GM19467 (cell line): ENCODE measurements at regions not wholly inside any gene's neighbourhood (a gene's known extent, or its start where the extent isn't known, plus 50 kb on each side); places are given as distances from the start of the nearest gene placed in this dataset.
"Not testable (repeated sequence)": the region's sequence is repeated elsewhere in the genome, so short reads cannot be mapped to it uniquely, and the experiment has no call there.

Source experiments
- ATAC-seq: cut with Tn5 transposase; IDR thresholded peaks from one replicate; pipeline ENCODE4 v1.9.1; 2021; ENCODE audit warnings: mild to moderate bottlenecking, moderate library complexity; ENCODE audit not compliant: unreplicated experiment

DNA sequence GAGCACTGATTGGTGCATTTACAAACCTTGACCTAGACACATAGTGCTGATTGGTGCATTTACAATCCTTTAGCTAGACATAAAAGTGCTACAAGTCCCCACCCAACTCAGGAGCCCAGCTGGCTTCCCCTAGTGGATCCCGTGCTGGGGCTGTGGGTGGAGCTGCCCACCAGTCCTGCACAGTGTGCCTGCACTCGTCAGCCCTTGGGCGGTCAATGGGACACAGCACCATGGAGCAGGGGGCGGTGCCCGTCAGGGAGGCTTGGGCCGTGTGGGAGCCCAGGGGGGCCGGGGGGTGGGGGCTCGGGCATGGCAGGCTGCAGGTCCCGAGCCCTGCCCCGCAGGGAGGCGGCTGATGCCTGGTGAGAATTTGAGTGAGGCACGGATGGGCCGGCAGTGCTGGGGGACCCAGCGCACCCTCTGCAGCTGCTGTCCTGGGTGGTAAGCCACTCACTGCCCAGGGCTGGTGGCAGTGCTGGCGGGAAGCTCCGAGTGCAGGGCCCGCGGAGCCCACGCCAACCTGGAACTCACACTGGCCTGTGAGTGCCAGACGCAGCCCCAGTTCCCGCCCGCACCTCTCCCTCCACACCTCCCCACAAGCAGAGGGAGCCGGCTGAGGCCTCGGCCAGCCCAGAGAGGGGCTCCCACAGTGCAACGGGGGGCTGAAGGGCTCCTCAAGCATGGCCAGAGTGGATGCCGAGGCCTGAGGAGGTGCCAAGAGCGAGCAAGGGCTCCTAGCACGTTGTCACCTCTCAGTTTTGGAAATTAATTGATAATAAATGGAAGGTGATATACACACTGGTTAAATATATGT, 207.7 kb downstream of the RAP2B start:
- no peak for ATAC-seq

- no peak for ATAC-seq
Measured at GRCh38 chr3:153370680-153371079, 208.7 kb downstream of the RAP2B start.

DNA sequence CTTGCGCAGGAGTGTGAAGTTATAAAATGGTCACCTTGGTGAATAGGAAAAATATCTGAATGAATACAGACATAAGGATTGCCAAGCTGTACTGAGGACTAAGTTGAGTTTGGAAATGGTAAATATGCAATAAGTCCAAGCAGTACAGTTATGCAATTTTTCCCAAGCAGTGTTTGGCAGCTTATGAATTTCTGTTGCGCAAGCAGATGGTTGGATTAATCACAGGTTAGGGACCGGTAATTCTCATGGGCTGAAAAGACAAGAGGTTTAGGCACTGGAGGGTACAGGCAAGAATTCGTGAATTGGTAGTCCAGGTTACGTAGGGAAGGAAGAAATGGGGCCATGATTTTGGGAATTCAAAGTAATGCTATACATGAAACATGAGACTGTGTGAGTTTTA, 210.3 kb downstream of the RAP2B start:
- no peak for ATAC-seq

DNA sequence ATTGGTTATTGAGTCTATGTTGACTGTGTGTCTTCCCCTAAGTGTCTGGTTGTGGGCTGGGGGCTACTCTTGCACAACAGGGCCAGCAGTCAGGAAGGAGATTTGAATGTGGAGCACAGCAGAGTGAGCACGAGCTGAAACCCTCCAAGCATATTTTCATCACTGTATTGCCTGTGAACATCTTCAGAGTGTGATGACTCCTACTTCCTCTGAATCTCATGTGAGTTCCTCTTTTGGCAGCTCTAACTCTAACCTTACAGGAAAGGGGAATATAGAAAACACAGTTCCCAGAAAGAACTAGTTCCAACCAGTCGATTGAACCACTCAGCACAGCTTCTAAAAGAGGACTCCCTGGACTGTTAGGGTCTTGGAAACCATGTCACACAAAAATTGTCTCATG, 211.6 kb downstream of the RAP2B start:
- ATAC-seq = no peak

DNA sequence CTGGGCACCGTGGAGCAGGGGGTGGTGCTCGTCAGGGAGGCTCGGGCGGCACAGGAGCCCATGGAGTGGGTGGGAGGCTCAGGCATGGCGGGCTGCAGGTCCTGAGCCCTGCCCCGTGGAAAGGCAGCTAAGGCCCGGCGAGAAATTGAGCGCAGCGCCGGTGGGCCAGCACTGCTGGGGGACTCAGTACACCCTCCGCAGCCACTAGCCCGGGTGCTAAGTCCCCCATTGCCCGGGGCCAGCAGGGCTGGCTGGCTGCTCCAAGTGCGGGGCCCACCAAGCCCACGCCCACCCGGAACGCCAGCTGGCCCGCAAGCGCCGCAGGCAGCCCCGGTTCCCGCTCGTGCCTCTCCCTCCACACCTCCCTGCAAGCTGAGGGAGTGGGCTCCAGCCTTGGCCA, 216.3 kb downstream of the RAP2B start:
- not testable (repeated sequence) for ATAC-seq

- no peak for ATAC-seq
Measured at GRCh38 chr3:153379516-153379915, 217.5 kb downstream of the RAP2B start.

DNA sequence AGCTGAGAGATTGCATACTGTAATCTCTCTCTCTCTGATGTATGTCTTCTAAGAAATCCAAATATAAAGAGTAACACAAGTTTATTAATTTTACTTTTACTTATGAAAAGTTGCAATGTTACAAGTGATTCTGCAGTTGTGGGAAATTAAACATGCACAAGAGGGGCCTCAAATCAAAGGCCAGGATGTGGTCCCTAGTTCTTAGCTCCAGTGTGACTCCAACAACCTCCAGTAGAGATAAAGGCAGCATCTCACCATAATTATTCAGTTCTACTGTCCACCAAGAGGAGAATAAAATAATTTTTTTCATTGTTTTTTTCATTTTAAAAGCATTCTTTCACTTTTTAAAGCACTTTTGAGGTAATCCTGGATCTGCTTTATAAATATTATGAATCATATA, 223.3 kb downstream of the RAP2B start:
- ATAC-seq = no peak

GRCh38 chr3:153392363-153392762, 230.3 kb downstream of the RAP2B start:
- ATAC-seq = no peak

DNA sequence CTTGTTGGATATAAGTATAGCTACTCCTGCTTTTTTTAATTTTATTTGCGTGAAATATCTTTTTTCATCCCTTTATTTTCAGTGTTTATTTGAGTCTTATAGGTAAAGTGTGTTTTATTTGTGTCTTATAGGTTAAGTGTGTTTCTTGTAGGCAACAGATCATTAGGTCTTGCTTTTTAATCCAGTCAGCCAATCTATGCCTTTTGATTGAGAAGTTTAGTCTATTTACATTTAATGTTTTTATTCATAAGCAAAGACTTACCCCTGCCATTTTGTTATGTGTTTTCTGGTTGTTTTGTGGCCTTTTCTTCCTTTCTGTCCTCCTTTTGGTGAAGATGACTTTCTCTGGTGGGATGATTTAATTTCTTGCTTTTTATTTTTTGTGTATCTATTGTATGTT, 232.0 kb downstream of the RAP2B start:
- ATAC-seq = no peak

DNA sequence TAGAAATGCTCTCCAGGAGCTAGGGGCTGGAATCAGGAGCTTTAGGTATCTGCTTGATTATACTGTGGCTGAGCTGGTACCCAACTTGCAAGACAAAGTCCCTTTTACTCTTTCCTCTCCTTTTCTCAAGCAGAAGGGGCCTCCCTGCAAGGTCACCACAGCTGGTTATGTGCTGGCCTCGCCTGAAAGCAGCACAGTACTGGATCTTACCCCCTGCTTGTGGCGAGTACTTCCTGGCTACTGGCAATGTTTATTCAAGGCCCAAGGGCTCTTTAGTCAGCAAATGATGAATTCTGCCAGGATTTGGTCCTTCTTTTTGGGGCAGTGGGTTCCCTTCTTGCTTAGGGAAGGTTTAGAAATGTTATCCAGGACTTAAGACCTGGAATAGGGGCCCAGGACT, 234.6 kb downstream of the RAP2B start:
- ATAC-seq = no peak

GRCh38 chr3:153397794-153398193, 235.8 kb downstream of the RAP2B start:
- no peak for ATAC-seq

DNA sequence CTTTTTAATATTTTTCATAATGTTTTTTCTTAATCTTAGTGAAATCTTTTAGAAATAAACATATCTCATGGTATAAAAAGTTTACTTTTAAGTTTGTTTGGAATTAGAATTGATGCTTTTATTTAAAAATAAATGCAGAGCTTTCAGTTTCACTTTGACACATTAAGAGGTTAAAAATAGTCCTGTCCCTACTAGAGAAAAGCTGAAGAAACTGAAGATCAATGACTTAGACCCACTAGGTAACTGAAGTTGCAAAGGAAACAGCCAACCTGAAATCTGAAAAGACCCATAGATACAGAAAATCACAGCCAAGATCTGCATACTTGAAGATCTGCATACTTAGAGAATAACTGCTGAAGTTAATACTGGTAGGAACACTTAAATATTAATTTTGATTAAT, 237.6 kb downstream of the RAP2B start:
- peak; percentile 72 for ATAC-seq

- ATAC-seq = no peak
Measured at GRCh38 chr3:153400641-153401040, 238.6 kb downstream of the RAP2B start.

DNA sequence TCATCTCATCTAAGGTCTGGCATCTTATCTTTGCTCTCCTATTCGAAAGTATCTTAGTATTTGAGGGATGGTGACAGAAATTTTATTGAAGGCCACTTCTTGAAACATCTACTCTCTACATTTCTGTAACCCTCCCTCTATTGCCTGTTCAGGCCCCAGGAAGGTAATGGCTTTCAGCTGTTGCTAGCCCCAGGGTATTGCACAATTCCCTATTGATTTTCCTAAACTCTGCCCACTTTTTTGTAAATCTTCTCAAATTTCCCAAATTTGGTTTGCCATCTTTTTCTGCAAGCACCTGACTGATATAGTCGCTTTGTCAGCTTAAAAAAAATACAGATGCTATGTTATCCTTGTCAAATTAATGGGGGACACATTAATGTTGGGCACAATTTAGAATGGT, 242.1 kb downstream of the RAP2B start:
- no peak for ATAC-seq

- not testable (repeated sequence) for ATAC-seq
Measured at GRCh38 chr3:153405320-153405719, 243.3 kb downstream of the RAP2B start.

GRCh38 chr3:153410517-153410916, 248.5 kb downstream of the RAP2B start:
- no peak for ATAC-seq

- ATAC-seq = no peak
Measured at GRCh38 chr3:153414982-153415381, 253.0 kb downstream of the RAP2B start.

GRCh38 chr3:153422314-153422713, 260.3 kb downstream of the RAP2B start:
- no peak for ATAC-seq

GRCh38 chr3:153423820-153424219, 261.8 kb downstream of the RAP2B start:
- not testable (repeated sequence) for ATAC-seq

GRCh38 chr3:153426344-153426743, 264.3 kb downstream of the RAP2B start:
- ATAC-seq = no peak

- ATAC-seq = no peak
Measured at GRCh38 chr3:153426803-153427202, 264.8 kb downstream of the RAP2B start.

DNA sequence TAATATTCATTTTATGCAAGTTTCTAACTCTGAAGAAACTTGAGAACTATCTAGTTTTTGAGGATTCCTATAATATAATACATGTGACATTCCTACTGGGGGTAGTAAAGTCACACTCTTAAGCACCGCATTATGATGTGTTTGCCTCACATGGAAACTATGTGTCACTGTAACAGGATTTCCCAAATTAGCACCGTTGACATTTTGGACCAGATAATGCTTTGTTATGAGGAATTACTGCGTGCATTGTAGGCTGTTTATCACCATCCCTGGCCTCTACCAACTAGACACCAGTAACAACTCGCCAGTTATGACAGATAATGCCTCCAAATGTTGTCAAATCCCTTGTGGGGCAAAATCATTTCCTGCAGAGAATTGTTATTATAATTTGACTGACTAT, 267.8 kb downstream of the RAP2B start:
- ATAC-seq = no peak

DNA sequence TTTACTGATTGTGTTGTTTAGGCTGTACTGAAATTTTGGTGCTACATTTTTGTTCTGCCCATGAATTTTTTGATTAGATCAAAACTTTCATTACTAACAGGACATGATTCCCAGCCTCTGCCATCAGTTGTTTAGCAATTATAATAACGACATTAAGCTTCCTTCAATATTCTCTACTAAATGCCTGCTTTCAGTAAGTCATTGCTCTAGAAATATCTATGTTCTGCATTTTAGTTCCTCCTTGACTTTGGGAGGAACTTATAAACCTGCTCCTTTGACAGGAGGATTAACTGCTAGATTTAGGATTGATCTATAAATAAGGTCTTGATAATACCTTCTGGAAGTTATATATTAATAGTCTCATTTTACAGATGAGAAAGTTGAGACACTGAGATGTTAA, 269.1 kb downstream of the RAP2B start:
- no peak for ATAC-seq
